Ovary (tissue), 7 donors: ENCODE measurements at regions not wholly inside any gene's neighbourhood (a gene's known extent, or its start where the extent isn't known, plus 50 kb on each side); places are given as distances from the start of the nearest gene placed in this dataset.

ENCODE experiments used
- DNase-seq, 5 donors: peaks; one replicate each; pipeline ENCODE4 v3.0.0-alpha.2; 2019 to 2020
- H3K27ac ChIP-seq, 2 donors: fragments of 200-600 bp; one replicate each; pipeline versions ENCODE4 v1.5.1 to v1.8.0; 2019 to 2022
- H3K27me3 ChIP-seq: fragments of 200-600 bp; one replicate; pipeline ENCODE4 v1.8.0; 2022
- H3K36me3 ChIP-seq: fragments of 200-600 bp; sonication (generic); one replicate; pipeline ENCODE4 v1.5.1; 2019
- H3K4me1 ChIP-seq: one replicate; pipeline ENCODE4 v1.8.1; 2013; ENCODE audit warnings: mild to moderate bottlenecking, moderate library complexity; ENCODE audit not compliant: insufficient read depth
- H3K4me3 ChIP-seq: fragments of 200-600 bp; sonication (generic); one replicate; pipeline ENCODE4 v1.5.1; 2017
- H3K9me3 ChIP-seq, 2 donors: fragments of 200-600 bp in 1 of 2; sonication (generic) in 1 of 2; one replicate each; pipeline versions ENCODE4 v1.5.1 to v1.8.1; 2013 to 2019; ENCODE audit warnings: mild to moderate bottlenecking in 1 of 2, moderate library complexity in 1 of 2
- CTCF ChIP-seq, 3 donors: fragments of 450-650 bp in 2 of 3; fragments of 200-600 bp in 1 of 3; IDR thresholded peaks; one replicate each; pipeline versions ENCODE4 v1.5.1 to v1.8.0; 2016 to 2022; ENCODE audit warnings: antibody characterized with exemption in 3 of 3, mild to moderate bottlenecking in 1 of 3
- EP300 ChIP-seq: sonication (generic); formaldehyde crosslinking; IDR thresholded peaks from one replicate; pipeline ENCODE4 v1.6.1; 2017; ENCODE audit warnings: antibody characterized with exemption
- POLR2A ChIP-seq: fragments of 450-650 bp; IDR thresholded peaks from one replicate; pipeline ENCODE4 v1.6.1; 2017; ENCODE audit warnings: antibody characterized with exemption, mild to moderate bottlenecking, moderate library complexity
- WGBS, 3 donors: extraction: QIAGEN DNeasy Blood & Tissue Kit in 1 of 3; methylation state at CpG; one replicate each; pipeline versions ENCODE4 v1.1.5 to v1.1.7; 2013 to 2017; 5-methylcytosine and 5-hydroxymethylcytosine counted together
- intact Hi-C, 4 donors: fragments of 100-400 bp; cut with DNase I; formaldehyde crosslinking; loops; one replicate each; pipeline versions ENCODE4 v1.11.0 to v1.15.1; 2022 to 2023
- donor health status: DM: no; HTN: no; CAD: no; lungs with moderate emphysema.
- donor health status: DM: no; HTN: no; CAD: no.
- donor health status: Bipolar disorder and iron deficiency.
- donor health status: DM: no; HTN: no; CAD: no.
- donor health status: DM: yes; HTN: yes; CAD: no.

GRCh38 chr7:46885167-46885566, 696.7 kb downstream of the TNS3 start:
- 76 to 90% (median 83%) methylated on average over 5 of the region's 5 CpGs for whole genome bisulfite sequencing, 3 donors
- TF ChIP-seq EP300, result no peak
- no peak for TF ChIP-seq CTCF (IDR thresholded peaks at IDR 0.05)
- TF ChIP-seq POLR2A, result no peak
- no peaks in the 10 kb centered on the region for H3K9me3 ChIP-seq
- no peaks in the 10 kb centered on the region for H3K27me3 ChIP-seq
- no peak overlapping the region for H3K4me3 ChIP-seq
- H3K27ac ChIP-seq, result no peak overlapping the region
- intact Hi-C loops, result loop anchor here in 1 of 4 donors (5.0 kb wide), 1 partner anchor 278 kb away; no protein-coding TSS in a partner anchor
- H3K4me1 ChIP-seq, result no peaks in the 10 kb centered on the region
- DNase-seq, result no peak
- no peaks in the 10 kb centered on the region for H3K36me3 ChIP-seq

- DNase-seq, result no peak
- H3K27me3 ChIP-seq, result no peaks in the 10 kb centered on the region
- TF ChIP-seq POLR2A, result no peak
- WGBS, 3 donors, result 83 to 85% (median 84%) methylated on average over 6 of the region's 6 CpGs
- H3K27ac ChIP-seq, result no peak overlapping the region
- no peak overlapping the region for H3K4me3 ChIP-seq
- H3K9me3 ChIP-seq, result no peaks in the 10 kb centered on the region
- H3K4me1 ChIP-seq, result no peaks in the 10 kb centered on the region
- intact Hi-C loops, result no loop called here
- H3K36me3 ChIP-seq, result no peaks in the 10 kb centered on the region
These were observed 700.3 kb downstream of the TNS3 start for GRCh38 chr7:46881507-46882127.

- no peak for DNase-seq
- no peaks in the 10 kb centered on the region for H3K27me3 ChIP-seq
- intact Hi-C loops, result no loop called here
- no peaks in the 10 kb centered on the region for H3K36me3 ChIP-seq
- no peak overlapping the region for H3K27ac ChIP-seq
- H3K4me1 ChIP-seq, result no peaks in the 10 kb centered on the region
- no peak for TF ChIP-seq POLR2A
- TF ChIP-seq CTCF (IDR thresholded peaks at IDR 0.05), result no peak
- TF ChIP-seq EP300, result no peak
- 86 to 87% (median 87%) methylated on average over 7 of the region's 7 CpGs for WGBS, 3 donors
- H3K4me3 ChIP-seq, result no peak overlapping the region
- H3K9me3 ChIP-seq, result no peaks in the 10 kb centered on the region
These were observed 701.3 kb downstream of the TNS3 start for GRCh38 chr7:46880508-46881196.

GRCh38 chr7:46879783-46880182, 702.1 kb downstream of the TNS3 start:
- intact Hi-C loops, result no loop called here
- H3K4me3 ChIP-seq, result no peak overlapping the region

More at GRCh38 chr7:46879783-46880182, 702.1 kb downstream of the TNS3 start:
- no peak for TF ChIP-seq POLR2A
- no peak for TF ChIP-seq CTCF (IDR thresholded peaks at IDR 0.05)
- no peak for TF ChIP-seq EP300
- Histone ChIP-seq H3K36me3 (no peaks in the 10 kb centered on the region), H3K27ac (no peak overlapping the region), H3K9me3 (no peaks in the 10 kb centered on the region), H3K27me3 (no peaks in the 10 kb centered on the region), H3K4me1 (no peaks in the 10 kb centered on the region)
- 50 to 65% (median 52%) methylated on average over 2 of the region's 2 CpGs for WGBS, 3 donors
- no peak for DNase-seq
